ENCODE measurements at regions not wholly inside any gene's neighbourhood (a gene's known extent, or its start where the extent isn't known, plus 50 kb on each side); places are given as distances from the start of the nearest gene placed in this dataset.
"Not testable (repeated sequence)": the region's sequence is repeated elsewhere in the genome, so short reads cannot be mapped to it uniquely, and the experiment has no call there.

DNA sequence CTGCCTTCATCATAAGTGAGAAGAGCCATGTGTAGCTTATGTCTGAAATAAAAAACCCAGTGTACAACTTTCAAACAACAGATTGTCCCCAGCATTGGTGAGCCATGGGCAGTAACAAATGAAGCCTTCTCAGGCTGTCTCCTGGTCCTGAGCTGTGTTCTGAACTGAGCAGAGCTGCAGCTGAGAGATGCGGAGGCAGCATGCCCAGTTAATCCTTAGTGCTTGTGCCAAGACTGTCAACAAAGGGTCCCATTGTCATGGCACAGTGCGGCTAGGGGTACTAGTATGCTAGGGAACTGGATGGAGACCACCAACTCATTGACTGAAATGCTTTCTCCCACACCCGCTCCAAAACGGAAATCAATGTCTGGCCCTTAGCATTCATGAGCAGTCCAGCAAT lies 154.3 kb downstream of the RMST start:
- Mint-ChIP-seq H3K4me3 (no peak overlapping the region), H3K27me3 (ENCODE audit: low read depth) (no peaks in the 10 kb centered on the region), H3K27ac (no peak overlapping the region), H3K9me3 (peaks cover 7% of the 10 kb centered on the region), H3K4me1 (ENCODE audit: low read depth) (no peaks in the 10 kb centered on the region), H3K36me3 (ENCODE audit: low read depth) (no peaks in the 10 kb centered on the region)

DNA sequence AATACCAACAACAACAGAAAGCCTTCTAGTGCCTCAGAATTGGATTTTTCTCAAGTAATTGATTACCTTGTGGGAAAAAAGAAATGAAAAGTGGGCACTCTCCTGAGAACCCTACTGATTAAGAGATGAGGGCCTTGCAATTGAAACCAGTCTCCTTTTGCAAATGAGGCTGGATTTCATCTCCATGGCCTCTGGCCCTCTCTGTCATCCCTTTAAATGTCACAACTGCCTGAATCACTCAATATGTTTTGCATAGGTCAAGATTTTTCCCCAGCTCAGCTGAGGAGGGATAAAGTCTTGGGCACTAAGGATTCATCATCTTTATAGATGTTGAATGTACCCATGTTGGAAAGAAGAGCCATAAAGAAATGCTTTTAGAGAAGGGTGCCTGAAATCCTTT lies 166.4 kb downstream of the RMST start:
- no peak overlapping the region for H3K4me3 Mint-ChIP-seq
- H3K27me3 Mint-ChIP-seq (ENCODE audit: low read depth), result no peaks in the 10 kb centered on the region
- H3K27ac Mint-ChIP-seq, result no peak overlapping the region
- no peaks in the 10 kb centered on the region for H3K36me3 Mint-ChIP-seq (ENCODE audit: low read depth)
- no peaks in the 10 kb centered on the region for H3K9me3 Mint-ChIP-seq
- no peaks in the 10 kb centered on the region for H3K4me1 Mint-ChIP-seq (ENCODE audit: low read depth)

DNA sequence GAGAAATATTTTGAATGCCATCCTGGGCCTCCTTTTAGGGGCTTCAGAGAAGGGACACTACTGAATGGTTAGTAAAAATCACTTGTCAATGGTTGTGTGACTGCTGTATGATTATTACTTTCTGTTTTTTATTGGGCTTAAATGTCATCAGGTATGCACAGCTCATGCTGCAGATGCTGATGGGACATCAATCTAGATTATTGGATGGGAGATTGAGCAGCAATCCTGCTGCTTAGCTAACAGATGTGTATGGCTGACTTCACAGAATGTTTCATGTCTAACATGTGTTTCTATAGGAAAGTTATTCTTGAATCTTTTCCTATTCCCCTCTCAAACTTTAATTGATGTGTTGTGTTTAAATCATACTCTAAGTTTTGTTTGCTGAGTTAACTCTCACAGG lies 166.8 kb downstream of the RMST start:
- H3K36me3 Mint-ChIP-seq (ENCODE audit: low read depth), result no peaks in the 10 kb centered on the region
- H3K4me3 Mint-ChIP-seq, result no peak overlapping the region
- H3K4me1 Mint-ChIP-seq (ENCODE audit: low read depth), result no peaks in the 10 kb centered on the region
- no peaks in the 10 kb centered on the region for H3K9me3 Mint-ChIP-seq
- H3K27ac Mint-ChIP-seq, result no peak overlapping the region
- no peaks in the 10 kb centered on the region for H3K27me3 Mint-ChIP-seq (ENCODE audit: low read depth)

DNA sequence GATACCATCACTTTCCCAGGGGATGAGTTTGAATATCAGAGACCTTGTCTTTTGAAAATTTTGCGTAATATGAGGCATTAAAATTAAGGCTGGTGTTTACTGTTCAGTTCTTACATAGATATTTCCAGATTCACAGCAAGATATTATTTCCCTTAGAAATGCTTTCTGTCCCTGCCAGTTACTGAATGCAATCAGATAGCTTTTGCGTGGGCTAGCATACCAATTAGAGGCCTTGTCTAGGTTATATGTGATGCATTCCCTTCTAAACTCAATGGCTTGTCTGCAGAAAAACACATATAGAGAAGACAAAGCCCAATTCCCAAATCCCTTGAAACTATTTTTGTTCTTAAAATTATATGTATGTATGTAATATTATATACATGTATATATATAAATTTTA lies 167.8 kb downstream of the RMST start:
- no peak overlapping the region for H3K27ac Mint-ChIP-seq
- no peaks in the 10 kb centered on the region for H3K27me3 Mint-ChIP-seq (ENCODE audit: low read depth)
- H3K4me1 Mint-ChIP-seq (ENCODE audit: low read depth), result no peaks in the 10 kb centered on the region
- no peak overlapping the region for H3K4me3 Mint-ChIP-seq
- no peaks in the 10 kb centered on the region for H3K9me3 Mint-ChIP-seq
- no peaks in the 10 kb centered on the region for H3K36me3 Mint-ChIP-seq (ENCODE audit: low read depth)

DNA sequence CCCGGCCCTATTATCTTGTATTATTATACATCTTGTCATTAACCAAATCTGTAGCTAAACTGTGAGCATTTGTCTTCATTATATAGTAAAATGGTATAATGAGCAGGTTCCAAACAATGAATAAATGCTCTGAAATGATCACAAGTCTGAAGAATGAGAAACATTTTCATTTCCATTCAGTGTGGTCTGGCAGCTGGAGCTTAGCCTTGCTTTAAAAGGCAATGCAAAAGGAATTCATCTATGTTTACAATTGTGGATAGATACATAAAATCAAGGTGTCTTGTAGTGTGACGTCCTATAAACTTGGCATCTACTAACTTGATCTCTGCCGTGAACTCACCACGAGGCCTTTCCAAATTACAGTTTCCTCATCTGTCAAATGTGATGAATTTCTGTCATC lies 168.3 kb downstream of the RMST start:
- Mint-ChIP-seq H3K4me1 (ENCODE audit: low read depth) (no peaks in the 10 kb centered on the region), H3K4me3 (no peak overlapping the region), H3K27me3 (ENCODE audit: low read depth) (no peaks in the 10 kb centered on the region)

DNA sequence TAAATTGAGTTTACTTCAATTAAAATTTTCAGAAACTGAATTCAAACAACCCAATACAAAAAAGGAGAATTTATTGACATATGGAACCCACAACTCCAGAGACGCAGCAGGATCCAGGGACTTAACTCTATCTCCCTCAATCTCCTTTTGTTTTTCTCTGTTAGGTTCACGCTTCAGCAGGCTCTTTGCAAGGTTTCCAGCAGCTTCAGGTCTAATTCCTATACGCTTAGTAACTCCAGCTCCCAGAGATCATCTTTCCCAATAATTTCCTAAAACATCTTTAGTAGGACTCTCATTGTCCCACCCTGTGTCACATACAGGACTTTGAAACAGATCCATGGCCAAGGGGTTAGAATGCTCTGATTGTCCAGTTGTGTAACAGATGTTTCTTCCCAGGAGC lies 175.2 kb downstream of the RMST start:
- no peak overlapping the region for H3K4me3 Mint-ChIP-seq
- H3K27ac Mint-ChIP-seq, result no peak overlapping the region
- H3K4me1 Mint-ChIP-seq (ENCODE audit: low read depth), result no peaks in the 10 kb centered on the region
- no peaks in the 10 kb centered on the region for H3K27me3 Mint-ChIP-seq (ENCODE audit: low read depth)
- H3K9me3 Mint-ChIP-seq, result peaks cover 3% of the 10 kb centered on the region
- H3K36me3 Mint-ChIP-seq (ENCODE audit: low read depth), result no peaks in the 10 kb centered on the region

More for the DNA sequence above, 168.3 kb downstream of the RMST start:
- Mint-ChIP-seq H3K27ac (no peak overlapping the region), H3K36me3 (ENCODE audit: low read depth) (no peaks in the 10 kb centered on the region), H3K9me3 (no peaks in the 10 kb centered on the region)

DNA sequence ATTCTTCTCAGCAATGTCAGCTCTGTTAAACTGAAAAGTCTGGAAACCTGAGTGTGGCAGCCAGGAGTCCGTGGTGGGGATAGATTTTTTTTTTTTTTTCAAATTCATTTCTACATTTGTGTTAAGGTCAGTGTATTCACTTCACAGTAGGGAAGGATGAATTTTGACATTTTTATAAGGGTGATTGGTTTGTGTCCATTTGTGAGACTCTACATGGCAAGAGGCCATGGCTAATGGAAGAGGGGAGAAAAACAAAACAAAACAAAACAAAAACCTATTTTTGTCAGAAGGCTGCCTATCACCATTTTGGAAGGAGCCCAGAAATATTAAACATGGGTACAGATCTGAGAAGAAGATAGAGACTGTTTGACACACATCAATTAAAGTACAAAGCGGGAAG lies 176.1 kb downstream of the RMST start:
- no peaks in the 10 kb centered on the region for H3K4me1 Mint-ChIP-seq (ENCODE audit: low read depth)
- H3K27ac Mint-ChIP-seq, result no peak overlapping the region
- peaks cover 3% of the 10 kb centered on the region for H3K9me3 Mint-ChIP-seq
- H3K4me3 Mint-ChIP-seq, result no peak overlapping the region
- H3K27me3 Mint-ChIP-seq (ENCODE audit: low read depth), result no peaks in the 10 kb centered on the region
- no peaks in the 10 kb centered on the region for H3K36me3 Mint-ChIP-seq (ENCODE audit: low read depth)

DNA sequence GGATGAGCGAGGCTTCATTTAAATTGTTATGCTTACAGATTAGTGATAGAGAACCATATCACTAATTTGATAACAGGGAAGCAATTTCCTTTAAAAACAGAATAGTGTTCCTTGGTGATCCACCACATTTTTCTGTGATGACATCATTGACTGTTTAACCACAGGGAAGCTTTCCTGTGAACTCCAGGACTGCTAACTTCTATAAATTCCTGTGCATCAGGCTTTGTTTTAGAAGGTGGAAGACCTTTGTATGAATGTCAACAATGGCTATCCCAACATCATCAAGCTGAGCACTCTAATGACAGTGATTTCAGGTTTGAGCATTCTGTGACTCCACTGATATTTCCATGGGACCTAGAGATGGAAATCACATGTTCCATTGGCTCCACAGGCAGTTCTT lies 177.1 kb downstream of the RMST start:
- Mint-ChIP-seq H3K27ac (no peak overlapping the region), H3K27me3 (ENCODE audit: low read depth) (no peaks in the 10 kb centered on the region), H3K9me3 (peaks cover 3% of the 10 kb centered on the region), H3K4me3 (no peak overlapping the region), H3K4me1 (ENCODE audit: low read depth) (no peaks in the 10 kb centered on the region), H3K36me3 (ENCODE audit: low read depth) (no peaks in the 10 kb centered on the region)

DNA sequence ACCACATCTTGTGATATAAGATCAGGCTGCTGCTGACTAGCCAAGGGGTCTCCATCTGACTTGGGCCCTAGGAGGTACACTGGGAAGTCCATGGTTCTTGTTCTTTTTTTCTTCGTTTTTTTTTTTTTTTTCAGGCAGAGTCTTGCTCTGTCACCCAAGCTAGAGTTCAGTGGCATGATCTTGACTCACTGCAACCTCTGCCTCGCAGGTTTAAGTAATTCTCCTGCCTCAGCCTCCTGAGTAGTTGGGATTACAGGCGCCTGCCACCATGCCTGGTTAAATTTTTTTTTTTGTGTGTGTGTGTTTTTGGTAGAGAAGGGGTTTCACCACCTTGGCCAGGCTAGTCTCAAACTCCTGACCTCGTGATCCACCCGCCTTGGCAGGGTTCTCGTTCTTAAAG lies 178.2 kb downstream of the RMST start:
- Mint-ChIP-seq H3K4me3 (no peak overlapping the region), H3K36me3 (ENCODE audit: low read depth) (no peaks in the 10 kb centered on the region), H3K27ac (no peak overlapping the region), H3K4me1 (ENCODE audit: low read depth) (no peaks in the 10 kb centered on the region), H3K27me3 (ENCODE audit: low read depth) (no peaks in the 10 kb centered on the region), H3K9me3 (peaks cover 3% of the 10 kb centered on the region)

DNA sequence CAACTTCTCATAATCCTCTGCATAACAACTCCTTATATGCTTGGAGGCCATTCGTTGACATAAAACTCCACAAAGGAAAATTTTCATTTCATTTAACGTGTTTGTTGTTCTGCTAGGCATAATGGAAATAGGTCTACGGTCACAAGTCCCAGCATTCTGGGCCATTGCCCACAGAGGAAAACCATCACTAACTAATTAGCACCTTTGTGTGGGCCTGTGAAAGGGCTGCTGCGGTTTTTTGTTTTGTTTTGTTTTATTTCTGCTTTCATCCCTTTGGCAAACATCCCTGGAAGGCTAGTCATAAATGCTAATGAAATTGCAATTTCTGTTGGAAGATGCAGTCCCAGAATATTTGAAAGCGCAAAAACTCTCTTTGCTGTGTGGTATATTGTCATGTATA lies 180.3 kb downstream of the RMST start:
- no peaks in the 10 kb centered on the region for H3K4me1 Mint-ChIP-seq (ENCODE audit: low read depth)
- H3K9me3 Mint-ChIP-seq, result peaks cover 3% of the 10 kb centered on the region
- H3K27ac Mint-ChIP-seq, result no peak overlapping the region
- no peak overlapping the region for H3K4me3 Mint-ChIP-seq
- no peaks in the 10 kb centered on the region for H3K27me3 Mint-ChIP-seq (ENCODE audit: low read depth)
- no peaks in the 10 kb centered on the region for H3K36me3 Mint-ChIP-seq (ENCODE audit: low read depth)

DNA sequence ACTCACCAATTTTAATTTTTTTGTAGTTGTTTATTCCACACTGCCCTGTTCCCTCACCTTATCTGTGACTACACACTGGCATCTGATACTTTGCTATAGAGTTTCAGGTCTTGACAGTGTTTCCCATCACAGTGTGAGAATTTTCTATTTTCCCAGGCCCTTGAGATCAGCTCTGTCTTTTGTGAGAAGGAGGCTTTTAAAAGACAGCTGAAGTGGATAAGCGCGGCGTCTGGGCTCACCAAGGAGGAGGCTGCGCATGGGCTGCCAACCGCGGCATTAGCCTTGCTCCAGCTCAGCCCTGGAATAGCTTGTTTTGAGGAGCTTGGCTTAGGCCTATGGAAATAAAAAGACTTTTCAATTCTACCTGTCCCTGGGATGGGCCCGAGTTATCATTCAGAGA lies 181.3 kb downstream of the RMST start:
- no peaks in the 10 kb centered on the region for H3K4me1 Mint-ChIP-seq (ENCODE audit: low read depth)
- H3K36me3 Mint-ChIP-seq (ENCODE audit: low read depth), result no peaks in the 10 kb centered on the region
- H3K4me3 Mint-ChIP-seq, result no peak overlapping the region
- H3K27ac Mint-ChIP-seq, result no peak overlapping the region
- H3K27me3 Mint-ChIP-seq (ENCODE audit: low read depth), result no peaks in the 10 kb centered on the region
- H3K9me3 Mint-ChIP-seq, result peaks cover 3% of the 10 kb centered on the region

DNA sequence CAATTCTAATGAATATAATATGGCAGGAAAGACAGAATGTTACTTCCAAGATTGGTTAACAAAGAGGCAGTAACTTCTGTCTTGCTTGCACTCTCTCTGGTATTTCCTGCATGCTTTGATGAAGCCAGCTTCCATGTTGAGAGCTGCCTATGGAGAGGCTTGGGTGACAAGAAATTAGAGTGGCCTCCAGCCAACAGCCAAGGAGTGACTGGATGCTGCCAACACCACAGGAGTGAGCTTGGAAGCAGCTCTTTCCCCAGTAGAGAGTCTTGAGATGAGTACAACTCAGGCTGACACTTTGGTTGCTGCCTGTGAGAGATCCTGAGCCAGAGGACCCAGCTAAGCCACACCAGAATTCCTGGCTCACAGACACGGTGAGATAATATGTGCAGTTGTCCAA lies 183.1 kb downstream of the RMST start:
- H3K4me3 Mint-ChIP-seq, result no peak overlapping the region
- no peaks in the 10 kb centered on the region for H3K4me1 Mint-ChIP-seq (ENCODE audit: low read depth)
- no peak overlapping the region for H3K27ac Mint-ChIP-seq
- no peaks in the 10 kb centered on the region for H3K36me3 Mint-ChIP-seq (ENCODE audit: low read depth)
- H3K9me3 Mint-ChIP-seq, result peaks cover 8% of the 10 kb centered on the region
- no peaks in the 10 kb centered on the region for H3K27me3 Mint-ChIP-seq (ENCODE audit: low read depth)

DNA sequence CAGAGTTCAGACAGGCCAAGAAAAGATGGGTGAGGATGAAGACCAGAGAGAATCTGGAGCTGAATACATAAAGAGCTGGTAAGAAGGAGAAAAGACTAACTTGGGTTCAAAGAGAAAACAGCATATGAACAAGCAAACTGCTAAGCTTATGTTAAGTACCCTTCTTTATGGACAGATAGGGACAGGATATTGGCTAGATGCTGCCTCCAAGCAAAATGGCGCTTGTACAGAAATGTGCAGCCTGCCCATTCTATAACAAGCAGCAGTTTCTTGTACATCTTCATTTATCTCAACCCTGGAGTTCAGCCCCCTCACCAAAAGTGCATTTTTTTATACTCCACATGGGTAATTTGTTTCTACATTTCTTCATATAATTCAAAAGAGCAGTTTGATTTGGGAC lies 184.5 kb downstream of the RMST start:
- Mint-ChIP-seq H3K27me3 (ENCODE audit: low read depth) (no peaks in the 10 kb centered on the region), H3K9me3 (peaks cover 4% of the 10 kb centered on the region), H3K4me3 (no peak overlapping the region), H3K27ac (no peak overlapping the region), H3K36me3 (ENCODE audit: low read depth) (no peaks in the 10 kb centered on the region), H3K4me1 (ENCODE audit: low read depth) (no peaks in the 10 kb centered on the region)

DNA sequence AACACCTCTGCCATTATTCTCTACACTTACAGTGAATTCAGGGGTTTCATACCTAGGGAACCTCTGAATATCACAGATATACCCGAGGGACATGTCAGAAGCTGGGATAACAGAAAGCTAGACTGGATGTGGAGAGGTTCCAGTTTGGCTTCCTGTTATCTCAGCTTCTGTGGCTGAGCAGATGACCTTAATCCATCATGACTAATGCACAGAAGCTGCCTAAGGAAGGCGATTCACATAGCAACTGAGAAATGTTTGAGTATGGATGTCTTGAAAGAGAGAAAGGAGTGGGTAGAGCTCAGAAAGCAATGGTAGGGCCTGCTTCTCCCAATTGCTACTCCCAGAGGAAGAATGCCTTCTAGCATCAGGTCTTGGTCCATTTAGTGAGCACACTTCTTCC lies 187.6 kb downstream of the RMST start:
- peaks cover 8% of the 10 kb centered on the region for H3K9me3 Mint-ChIP-seq
- no peak overlapping the region for H3K27ac Mint-ChIP-seq
- H3K4me3 Mint-ChIP-seq, result no peak overlapping the region
- H3K27me3 Mint-ChIP-seq (ENCODE audit: low read depth), result no peaks in the 10 kb centered on the region
- H3K4me1 Mint-ChIP-seq (ENCODE audit: low read depth), result no peaks in the 10 kb centered on the region
- no peaks in the 10 kb centered on the region for H3K36me3 Mint-ChIP-seq (ENCODE audit: low read depth)

DNA sequence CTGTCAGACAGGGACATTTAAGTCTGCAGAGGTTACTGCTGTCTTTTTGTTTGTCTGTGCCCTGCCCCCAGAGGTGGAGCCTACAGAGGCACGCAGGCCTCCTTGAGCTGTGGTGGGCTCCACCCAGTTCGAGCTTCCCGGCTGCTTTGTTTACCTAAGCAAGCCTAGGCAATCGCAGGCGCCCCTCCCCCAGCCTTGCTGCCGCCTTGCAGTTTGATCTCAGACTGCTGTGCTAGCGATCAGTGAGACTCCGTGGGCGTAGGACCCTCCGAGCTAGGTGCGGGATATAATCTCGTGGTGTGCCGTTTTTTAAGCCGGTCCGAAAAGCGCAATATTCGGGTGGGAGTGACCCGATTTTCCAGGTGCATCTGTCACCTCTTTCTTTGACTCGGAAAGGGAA lies 193.9 kb downstream of the RMST start:
- not testable (repeated sequence) for H3K36me3 Mint-ChIP-seq (ENCODE audit: low read depth); H3K4me3 Mint-ChIP-seq; H3K4me1 Mint-ChIP-seq (ENCODE audit: low read depth); H3K9me3 Mint-ChIP-seq; H3K27me3 Mint-ChIP-seq (ENCODE audit: low read depth); H3K27ac Mint-ChIP-seq

DNA sequence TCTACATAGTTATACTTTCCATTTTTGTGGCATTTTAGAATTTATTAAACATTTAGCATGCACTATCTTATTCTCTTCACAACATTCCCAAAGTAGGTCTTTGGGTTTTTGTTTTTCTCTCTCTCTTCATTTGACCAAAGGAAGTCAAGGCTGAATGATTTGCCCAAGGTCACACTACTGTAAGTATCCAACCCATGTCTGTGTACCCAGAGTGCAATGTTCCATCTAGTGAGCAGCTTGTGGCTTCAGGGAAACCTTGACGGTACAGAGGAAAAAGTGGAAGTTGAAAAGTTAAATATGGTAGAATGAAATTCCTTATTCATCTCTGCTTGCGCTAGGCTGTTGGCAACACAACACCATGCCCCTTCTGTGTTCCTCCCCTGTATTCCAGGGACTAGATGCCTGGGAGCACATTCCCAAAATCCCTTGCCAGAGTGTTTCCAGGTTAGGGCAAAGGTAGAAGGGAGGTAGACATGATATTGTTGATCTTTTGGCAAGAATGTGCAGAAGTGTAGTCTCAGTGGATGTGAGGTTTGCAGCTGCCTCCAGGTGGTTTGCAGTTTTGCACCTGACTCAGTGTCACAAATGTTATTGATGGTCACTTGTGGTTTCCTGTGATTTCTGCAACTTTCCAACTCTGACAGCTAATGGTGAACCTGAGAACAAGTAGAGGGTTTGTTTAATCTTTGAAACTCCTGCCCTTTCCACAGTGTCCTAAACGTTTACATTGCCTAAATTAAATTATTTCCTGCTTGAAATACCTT lies 196.7 kb downstream of the RMST start:
- Mint-ChIP-seq H3K4me3 (no peak overlapping the region), H3K36me3 (ENCODE audit: low read depth) (no peaks in the 10 kb centered on the region), H3K9me3 (no peaks in the 10 kb centered on the region), H3K27ac (no peak overlapping the region), H3K27me3 (ENCODE audit: low read depth) (no peaks in the 10 kb centered on the region), H3K4me1 (ENCODE audit: low read depth) (no peaks in the 10 kb centered on the region)
